Astrocyte (in vitro differentiated cells and primary cell): ENCODE measurements at regions not wholly inside any gene's neighbourhood (a gene's known extent, or its start where the extent isn't known, plus 50 kb on each side); places are given as distances from the start of the nearest gene placed in this dataset.

Experiments used
- DNase-seq: peaks from one replicate; pipeline ENCODE4 v3.0.0-alpha.2; 2010; ENCODE audit warnings: low read depth
- FAIRE-seq: peaks from 2 replicates; lab custom pipeline; 2011; peaks lifted over from hg19 to GRCh38; lab: Jason Lieb, UNC
- H2AFZ ChIP-seq: 2 replicates; pipeline ENCODE4 v1.6.0; 2012; ENCODE audit warnings: low read depth, low read length, inconsistent platforms
- H3K27ac ChIP-seq: 2 replicates; pipeline ENCODE4 v1.5.1; 2011; ENCODE audit warnings: low read depth, low read length, inconsistent platforms
- H3K27me3 ChIP-seq: 2 replicates; pipeline ENCODE4 v1.6.0; 2011; ENCODE audit warnings: low read length, inconsistent platforms; ENCODE audit not compliant: insufficient read depth
- H3K36me3 ChIP-seq: 2 replicates; pipeline ENCODE4 v1.5.1; 2011; ENCODE audit warnings: low read length, inconsistent platforms; ENCODE audit not compliant: insufficient read depth
- H3K4me1 ChIP-seq: 2 replicates; pipeline ENCODE4 v1.5.1; 2011; ENCODE audit warnings: low read length, inconsistent platforms; ENCODE audit not compliant: insufficient read depth
- H3K4me2 ChIP-seq: 2 replicates; pipeline ENCODE4 v1.6.0; 2012; ENCODE audit warnings: low read length, inconsistent platforms
- H3K4me3 ChIP-seq: 2 replicates; pipeline ENCODE4 v1.5.1; 2011; ENCODE audit warnings: low read depth, mild to moderate bottlenecking, low read length, inconsistent platforms; ENCODE audit not compliant: insufficient read depth
- H3K79me2 ChIP-seq: 2 replicates; pipeline ENCODE4 v1.6.0; 2012; ENCODE audit warnings: mild to moderate bottlenecking, low read length, inconsistent platforms; ENCODE audit not compliant: insufficient read depth
- H3K9ac ChIP-seq: 2 replicates; pipeline ENCODE4 v1.6.0; 2012; ENCODE audit warnings: mild to moderate bottlenecking, low read length, inconsistent platforms
- H3K9me3 ChIP-seq: 2 replicates; pipeline ENCODE4 v1.5.1; 2012; ENCODE audit warnings: low read depth, mild to moderate bottlenecking, low read length, inconsistent platforms; ENCODE audit not compliant: insufficient read depth
- H4K20me1 ChIP-seq: 2 replicates; pipeline ENCODE4 v1.6.0; 2012; ENCODE audit warnings: low read length, inconsistent platforms; ENCODE audit not compliant: insufficient read depth
- H3K27ac Mint-ChIP-seq: one replicate; pipeline ENCODE4 v1.8.0; 2021; ENCODE audit warnings: mild to moderate bottlenecking, mixed read lengths; ENCODE audit not compliant: unreplicated experiment
- H3K27me3 Mint-ChIP-seq: one replicate; pipeline ENCODE4 v1.8.0; 2021; ENCODE audit warnings: low read depth, mixed read lengths; ENCODE audit not compliant: unreplicated experiment
- H3K36me3 Mint-ChIP-seq: one replicate; pipeline ENCODE4 v1.8.0; 2021; ENCODE audit warnings: low read depth, mixed read lengths; ENCODE audit not compliant: unreplicated experiment
- H3K4me1 Mint-ChIP-seq: one replicate; pipeline ENCODE4 v1.8.0; 2021; ENCODE audit warnings: low read depth, mixed read lengths; ENCODE audit not compliant: unreplicated experiment
- H3K4me3 Mint-ChIP-seq: one replicate; pipeline ENCODE4 v1.8.0; 2021; ENCODE audit warnings: mild to moderate bottlenecking, moderate library complexity, mixed read lengths; ENCODE audit not compliant: unreplicated experiment
- H3K9me3 Mint-ChIP-seq: one replicate; pipeline ENCODE4 v1.8.0; 2021; ENCODE audit warnings: mild to moderate bottlenecking, mixed read lengths; ENCODE audit not compliant: unreplicated experiment
- CTCF ChIP-seq: IDR thresholded peaks from 2 replicates; pipeline ENCODE4 v1.5.1; 2011; ENCODE audit warnings: low read depth, mild to moderate bottlenecking, inconsistent platforms, low read length, moderate library complexity; ENCODE audit not compliant: insufficient read depth
- EZH2 ChIP-seq: IDR thresholded peaks from 2 replicates; pipeline ENCODE4 v1.6.1; 2012; ENCODE audit warnings: mild to moderate bottlenecking, low read length, inconsistent platforms; ENCODE audit not compliant: insufficient read depth

GRCh38 chr9:126235336-126236243 is 91.0 kb upstream of the MVB12B start:
- no peaks in the 10 kb centered on the region for H3K36me3 Mint-ChIP-seq
- FAIRE-seq (no peak), DNase-seq (no peak)
- no peak overlapping the region for H3K27ac ChIP-seq
- no peak overlapping the region for H3K27ac Mint-ChIP-seq
- TF ChIP-seq CTCF (no peak), EZH2 (no peak)
- no peaks in the 10 kb centered on the region for H3K4me1 ChIP-seq
- H2AFZ ChIP-seq: no peak overlapping the region
- H3K27me3 Mint-ChIP-seq: peaks cover 16% of the 10 kb centered on the region
- H3K27me3 ChIP-seq: peaks cover 10% of the 10 kb centered on the region
- H3K4me3 Mint-ChIP-seq: no peak overlapping the region
- no peaks in the 10 kb centered on the region for H3K4me1 Mint-ChIP-seq
- no peaks in the 10 kb centered on the region for H3K79me2 ChIP-seq
- H3K9me3 Mint-ChIP-seq: peaks cover 14% of the 10 kb centered on the region
- no peak overlapping the region for H3K9ac ChIP-seq
- peaks cover 4% of the 10 kb centered on the region for H3K9me3 ChIP-seq
- no peak overlapping the region for H3K4me2 ChIP-seq
- H4K20me1 ChIP-seq: no peaks in the 10 kb centered on the region
- H3K4me3 ChIP-seq: no peak overlapping the region
- no peaks in the 10 kb centered on the region for H3K36me3 ChIP-seq

GRCh38 chr9:126236273-126236672 is 90.4 kb upstream of the MVB12B start:
- TF ChIP-seq CTCF (no peak), EZH2 (no peak)
- Mint-ChIP-seq H3K27me3 (peaks cover 13% of the 10 kb centered on the region), H3K4me3 (no peak overlapping the region), H3K36me3 (no peaks in the 10 kb centered on the region), H3K27ac (no peak overlapping the region), H3K9me3 (peaks cover 14% of the 10 kb centered on the region), H3K4me1 (no peaks in the 10 kb centered on the region)
- H3K4me2 ChIP-seq: no peak overlapping the region
- H2AFZ ChIP-seq: no peak overlapping the region
- H3K4me1 ChIP-seq: no peaks in the 10 kb centered on the region
- no peaks in the 10 kb centered on the region for H3K36me3 ChIP-seq
- FAIRE-seq: no peak
- no peak overlapping the region for H3K9ac ChIP-seq
- no peaks in the 10 kb centered on the region for H3K79me2 ChIP-seq
- no peak for DNase-seq
- no peak overlapping the region for H3K27ac ChIP-seq
- no peak overlapping the region for H3K4me3 ChIP-seq
- peaks cover 10% of the 10 kb centered on the region for H3K27me3 ChIP-seq
- H4K20me1 ChIP-seq: no peaks in the 10 kb centered on the region
- H3K9me3 ChIP-seq: peaks cover 4% of the 10 kb centered on the region

- peaks cover 5% of the 10 kb centered on the region for H3K27me3 ChIP-seq
- no peaks in the 10 kb centered on the region for H4K20me1 ChIP-seq
- no peak overlapping the region for H3K9ac ChIP-seq
- no peaks in the 10 kb centered on the region for H3K36me3 ChIP-seq
- H3K9me3 ChIP-seq: no peaks in the 10 kb centered on the region
- no peak overlapping the region for H3K4me3 ChIP-seq
- Mint-ChIP-seq H3K4me3 (no peak overlapping the region), H3K36me3 (no peaks in the 10 kb centered on the region), H3K4me1 (no peaks in the 10 kb centered on the region), H3K9me3 (peaks cover 12% of the 10 kb centered on the region), H3K27me3 (peaks cover 10% of the 10 kb centered on the region), H3K27ac (no peak overlapping the region)
- no peak for TF ChIP-seq EZH2
- no peak for TF ChIP-seq CTCF
- no peak overlapping the region for H3K4me2 ChIP-seq
- H3K79me2 ChIP-seq: no peaks in the 10 kb centered on the region
- no peak for FAIRE-seq
- H3K4me1 ChIP-seq: no peaks in the 10 kb centered on the region
- no peak overlapping the region for H3K27ac ChIP-seq
- DNase-seq: no peak
- no peak overlapping the region for H2AFZ ChIP-seq
These were observed 88.2 kb upstream of the MVB12B start for GRCh38 chr9:126238415-126238814.
